AG09309 (cell line): ENCODE measurements at regions not wholly inside any gene's neighbourhood (a gene's known extent, or its start where the extent isn't known, plus 50 kb on each side); places are given as distances from the start of the nearest gene placed in this dataset.

Experiments used
- DNase-seq: peaks from one replicate; pipeline ENCODE4 v3.0.0-alpha.2; 2010; ENCODE audit warnings: low read depth
- H3K4me3 ChIP-seq: 2 replicates; pipeline ENCODE4 v1.5.1; 2011; ENCODE audit warnings: mild to moderate bottlenecking, low read depth, low read length, moderate library complexity; ENCODE audit not compliant: control insufficient read depth
- CTCF ChIP-seq: IDR thresholded peaks from 2 replicates; pipeline ENCODE4 v1.5.1; 2011; ENCODE audit warnings: mild to moderate bottlenecking, low read depth, low read length, inconsistent platforms; ENCODE audit not compliant: insufficient read depth, control insufficient read depth; ENCODE audit errors: missing control alignments

GRCh38 chr10:10519674-10520073 lies 498.0 kb upstream of the CELF2 start:
- no peak overlapping the region for H3K4me3 ChIP-seq
- no peak for TF ChIP-seq CTCF
- no peak for DNase-seq

- TF ChIP-seq CTCF = no peak
- no peak for DNase-seq
- no peak overlapping the region for H3K4me3 ChIP-seq
These were observed 496.9 kb upstream of the CELF2 start for GRCh38 chr10:10520491-10521385.

- H3K4me3 ChIP-seq = no peak overlapping the region
- no peak for DNase-seq
These were observed 490.8 kb upstream of the CELF2 start for GRCh38 chr10:10526846-10527245.

GRCh38 chr10:10527861-10528562 lies 489.7 kb upstream of the CELF2 start:
- no peak for DNase-seq
- TF ChIP-seq CTCF = no peak
- H3K4me3 ChIP-seq = no peak overlapping the region

More at GRCh38 chr10:10526846-10527245, 490.8 kb upstream of the CELF2 start:
- TF ChIP-seq CTCF = no peak

- no peak for TF ChIP-seq CTCF
- no peak overlapping the region for H3K4me3 ChIP-seq
- no peak for DNase-seq
These were observed 489.1 kb upstream of the CELF2 start for GRCh38 chr10:10528563-10528910.

GRCh38 chr10:10530313-10530712 lies 487.4 kb upstream of the CELF2 start:
- no peak for DNase-seq

More at GRCh38 chr10:10530313-10530712, 487.4 kb upstream of the CELF2 start:
- H3K4me3 ChIP-seq = no peak overlapping the region
- no peak for TF ChIP-seq CTCF
